ENCODE measurements at regions not wholly inside any gene's neighbourhood (a gene's known extent, or its start where the extent isn't known, plus 50 kb on each side); places are given as distances from the start of the nearest gene placed in this dataset.

GRCh38 chr11:22430639-22431038 lies 92.5 kb downstream of the SLC17A6 start:
- Histone ChIP-seq H3K4me1 (replicated peaks in 1 of 4; ENCODE audit: control insufficient read depth in 3 of 4, insufficient read depth in 4 of 4, low read length in 3 of 4) (peaks cover 4 to 12% (median 6%) of the 10 kb centered on the region in 4 experiments; a peak in 6 of 7 replicates), H3K56ac (replicated peaks; ENCODE audit: insufficient read length, low read depth, low read length) (no peak overlapping the region), H2AK5ac (ENCODE audit: low read depth, low read length) (no peak overlapping the region), H3K4me2 (ENCODE audit: insufficient read depth in 1 of 2, low read depth in 2 of 2, low read length in 2 of 2) (no peak overlapping the region), H3K14ac (ENCODE audit: insufficient read length) (no peak overlapping the region), H3K36me3 (ENCODE audit: control insufficient read depth in 2 of 4, insufficient read depth in 4 of 4, low read length in 3 of 4) (no peaks in the 10 kb centered on the region), H3K9me3 (ENCODE audit: insufficient read depth in 2 of 2, low read depth in 1 of 2, low read length in 1 of 2) (peaks cover 0 to 3% of the 10 kb centered on the region in 2 experiments; a peak in 1 of 4 replicates), H4K5ac (ENCODE audit: insufficient read length, low read depth, low read length) (no peak overlapping the region), H2BK12ac (ENCODE audit: low read depth, low read length) (no peak overlapping the region), H4K91ac (replicated peaks; ENCODE audit: insufficient read length, low read length) (no peak overlapping the region), H3K4ac (replicated peaks; ENCODE audit: insufficient read length, low read depth, low read length) (no peak overlapping the region), H3K27ac (ENCODE audit: low read depth, low read length) (no peak overlapping the region), H2BK15ac (ENCODE audit: low read length) (no peak overlapping the region), H3K23me2 (ENCODE audit: low read depth, low read length) (no peaks in the 10 kb centered on the region; the same call in 1 of the 2 replicates), H2AFZ (ENCODE audit: low read length) (no peak overlapping the region), H2BK5ac (ENCODE audit: low read depth, low read length) (no peak overlapping the region), H4K20me1 (replicated peaks in 1 of 2; ENCODE audit: control insufficient read depth in 1 of 2, insufficient read depth in 2 of 2, low read length in 2 of 2) (no peaks in the 10 kb centered on the region), H3K18ac (ENCODE audit: extremely low read depth, low read length) (no peak overlapping the region), H3K23ac (ENCODE audit: insufficient read length) (no peak overlapping the region), H3K27me3 (replicated peaks in 1 of 4; ENCODE audit: control insufficient read depth in 3 of 4, extremely low read depth in 1 of 4, insufficient read depth in 3 of 4, low read length in 3 of 4) (0 out of 7 replicates have a peak, but pooled peaks cover 0 to 3% (median 0%) of the 10 kb centered on the region in 4 experiments), H3K4me3 (ENCODE audit: extremely low read depth in 1 of 4, insufficient read depth in 2 of 4, low read depth in 3 of 4, low read length in 4 of 4) (no peak overlapping the region), H3K79me1 (ENCODE audit: low read depth, low read length) (no peaks in the 10 kb centered on the region), H2BK120ac (replicated peaks; ENCODE audit: low read depth, low read length) (no peak overlapping the region), H4K8ac (ENCODE audit: extremely low read depth, insufficient read depth, low read length) (no peak overlapping the region), H2BK20ac (ENCODE audit: low read length) (no peak overlapping the region), H3K79me2 (ENCODE audit: control insufficient read depth in 1 of 2, insufficient read depth in 2 of 2, low read length in 2 of 2) (no peaks in the 10 kb centered on the region), H3K9ac (replicated peaks in 1 of 4; ENCODE audit: extremely low read depth in 1 of 4, low read depth in 3 of 4, low read length in 3 of 4) (no peak overlapping the region)
- TF ChIP-seq TEAD4 (IDR thresholded peaks at IDR 0.05; ENCODE audit: low read depth, low read length) (no peak), CREB1 (IDR thresholded peaks at IDR 0.05) (no peak), RFX5 (IDR thresholded peaks at IDR 0.05; ENCODE audit: borderline replicate concordance, low read depth, low read length) (no peak), SIX5 (IDR thresholded peaks at IDR 0.05; ENCODE audit: low read depth, low read length) (no peak)
- 94% methylated on average over 3 of the region's 3 CpGs; no CpG with 5 or more reads in 1 of the 2 experiments for WGBS, 2 experiments (ENCODE audit: extremely low coverage in 1 of 2, insufficient coverage in 1 of 2, insufficient read length in 1 of 2, insufficient replicate concordance in 2 of 2, low coverage in 1 of 2, low lambda C conversion rate in 2 of 2, missing lambda C conversion rate in 1 of 2)
- POLR2A ChIA-PET (ENCODE audit: partially characterized antibody): interaction anchor here (1.5 kb wide), 1 partner anchor 196 kb away, joined by 3 read pairs; no protein-coding TSS in a partner anchor
- CTCF ChIA-PET (ENCODE audit: partially characterized antibody): interaction anchor here (1.1 to 1.6 kb wide), 3 partner anchors 11 to 125 kb away, joined by 3 to 5 read pairs (median 4); no protein-coding TSS in a partner anchor
- DNase-seq (ENCODE audit: low read depth in 1 of 2, low spot score in 2 of 2): no peak
- no peak for FAIRE-seq

All from H1 (cell line).